Epidermal melanocyte (primary cell): ENCODE measurements at regions not wholly inside any gene's neighbourhood (a gene's known extent, or its start where the extent isn't known, plus 50 kb on each side); places are given as distances from the start of the nearest gene placed in this dataset.
"Not testable (repeated sequence)": the region's sequence is repeated elsewhere in the genome, so short reads cannot be mapped to it uniquely, and the experiment has no call there.

Source experiments
- DNase-seq: peaks from one replicate; pipeline ENCODE4 v3.0.0; 2011; ENCODE audit warnings: low spot score; ENCODE audit not compliant: insufficient read length

DNA sequence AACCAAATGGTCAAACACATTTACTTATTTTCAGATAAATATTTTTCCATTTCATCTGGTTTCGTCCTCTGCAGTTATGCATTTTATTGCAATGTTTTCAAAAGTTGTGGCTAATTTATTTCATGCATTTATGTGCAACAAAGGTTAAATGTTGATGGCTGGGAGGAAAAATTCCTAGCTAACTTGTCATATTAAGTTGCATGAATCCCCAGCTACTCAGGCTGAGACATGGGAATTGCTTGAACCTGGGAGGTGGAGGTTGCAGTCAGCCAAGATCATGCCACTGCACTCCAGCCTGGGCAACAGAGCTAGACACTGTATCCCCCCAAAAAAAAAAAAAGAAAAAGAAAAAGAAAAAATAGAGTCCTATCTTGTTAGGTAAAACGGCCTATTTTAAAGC, 1862.4 kb upstream of the RAG2 start:
- DNase-seq = no peak

DNA sequence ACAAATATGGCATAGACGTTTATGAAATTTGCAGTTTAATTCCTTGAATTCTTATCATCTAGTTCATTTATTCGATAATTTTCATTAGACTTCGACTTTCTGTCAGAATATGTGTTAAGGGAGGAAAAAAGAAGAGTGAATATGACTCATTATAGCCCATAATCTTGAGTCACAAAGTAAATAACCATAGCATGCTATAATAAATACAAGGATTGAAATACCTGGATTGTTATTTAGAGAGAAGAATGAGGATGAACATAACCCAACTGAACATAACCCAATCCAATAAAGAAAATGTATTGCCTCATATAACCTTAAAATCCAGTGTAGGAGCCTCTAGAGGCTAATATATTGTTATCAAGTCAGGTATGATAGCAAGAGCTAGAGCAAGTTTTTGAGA, 1858.3 kb upstream of the RAG2 start:
- no peak for DNase-seq

GRCh38 chr11:38448284-38448683, 1850.2 kb upstream of the RAG2 start:
- no peak for DNase-seq

GRCh38 chr11:38446336-38446735, 1848.3 kb upstream of the RAG2 start:
- no peak for DNase-seq

- DNase-seq = no peak
These were observed 1840.1 kb upstream of the RAG2 start for GRCh38 chr11:38438091-38438490.

DNA sequence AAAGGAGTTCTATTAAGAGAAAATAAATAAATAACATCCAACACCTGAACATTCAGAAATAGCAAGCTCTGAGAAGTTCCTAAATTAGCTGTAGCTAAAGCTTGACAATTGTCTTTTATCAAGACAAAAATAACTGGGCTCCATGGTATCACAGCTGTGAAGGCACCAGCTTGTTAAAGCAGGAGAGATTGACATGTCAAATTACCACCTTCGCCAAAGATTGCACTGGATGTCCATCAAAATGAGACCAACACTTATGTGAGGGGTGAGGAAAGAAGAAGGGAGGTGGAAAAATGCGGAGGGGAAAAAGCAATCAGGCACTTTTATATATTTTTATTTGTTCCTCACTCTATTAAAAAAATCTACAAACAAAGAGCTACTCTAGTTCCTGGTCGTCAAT, 1827.5 kb upstream of the RAG2 start:
- no peak for DNase-seq

DNA sequence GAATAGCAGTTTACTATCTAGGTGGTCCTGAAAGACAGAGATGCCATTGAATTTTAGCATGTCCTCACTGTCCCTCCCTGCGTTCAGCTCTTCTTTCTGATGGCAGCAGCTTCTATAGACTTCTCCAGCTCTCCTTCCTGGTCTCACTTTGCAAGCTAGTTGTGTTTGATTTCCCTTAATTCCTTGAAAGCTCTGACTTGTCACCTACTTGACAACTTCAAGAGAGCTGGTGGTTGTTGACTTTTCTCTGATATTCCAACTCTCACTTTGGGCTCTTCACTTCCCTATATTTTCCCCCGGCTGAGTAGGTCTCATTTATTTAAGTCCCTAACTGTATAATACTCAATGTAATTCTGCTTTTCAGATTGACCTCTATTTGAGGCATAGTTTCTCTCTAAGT, 1825.0 kb upstream of the RAG2 start:
- DNase-seq = no peak

- no peak for DNase-seq
These were observed 1818.1 kb upstream of the RAG2 start for GRCh38 chr11:38416141-38416540.

DNA sequence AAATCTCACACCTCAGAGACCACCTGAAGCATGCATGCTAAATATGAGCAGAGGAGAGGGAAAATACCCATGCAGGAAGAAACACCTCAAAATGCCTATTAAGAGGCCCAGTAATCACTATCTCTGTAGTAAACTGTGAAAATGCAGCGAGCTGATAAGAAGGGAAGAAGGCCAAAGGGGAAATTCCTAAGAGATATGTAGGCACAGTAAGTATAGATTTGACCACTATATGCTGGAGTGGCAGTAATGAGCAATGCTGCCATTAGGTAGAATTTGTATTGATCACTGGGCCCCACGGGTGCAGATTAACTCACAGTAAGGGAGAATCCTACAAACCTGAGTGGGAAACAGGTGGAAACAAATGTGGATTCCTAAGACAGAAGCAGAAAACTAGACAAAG, 1813.1 kb upstream of the RAG2 start:
- DNase-seq = no peak

DNA sequence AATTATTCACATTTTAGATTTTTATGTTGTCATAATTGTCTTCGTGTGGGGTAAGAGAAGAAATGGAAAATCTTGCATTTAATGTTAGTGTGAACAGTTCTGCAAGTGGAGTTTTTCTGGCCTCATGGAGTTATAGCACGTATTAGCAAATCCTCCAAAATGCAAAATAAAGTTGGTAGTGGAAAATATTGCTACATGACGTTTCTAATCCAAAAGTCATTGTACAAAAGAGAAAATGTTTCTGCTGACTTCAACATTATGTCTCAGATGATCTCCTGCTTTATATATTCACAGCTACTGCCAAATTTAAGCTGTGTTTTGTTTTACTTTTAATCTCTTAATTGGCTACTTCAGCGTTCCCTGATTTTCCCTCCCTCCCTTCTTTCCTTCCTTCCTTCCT, 1804.0 kb upstream of the RAG2 start:
- no peak for DNase-seq

DNA sequence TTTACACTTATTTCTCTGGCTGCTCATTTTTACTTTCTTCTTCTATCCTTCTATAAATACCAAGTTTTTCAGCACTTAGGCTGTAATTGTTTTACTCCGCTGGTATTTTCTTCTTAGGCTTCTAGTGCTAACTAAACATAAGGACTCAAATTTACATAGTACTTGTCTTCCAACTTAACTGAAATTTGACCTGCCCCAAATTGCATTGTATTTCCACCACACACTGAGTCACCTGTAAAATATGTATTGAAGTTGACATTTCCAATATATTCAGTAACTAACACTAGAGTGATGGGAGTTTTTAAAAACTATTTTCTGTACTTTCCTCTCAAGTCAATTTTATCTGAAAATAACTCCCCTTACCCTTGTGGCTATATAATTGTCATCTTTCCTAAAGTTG, 1794.1 kb upstream of the RAG2 start:
- no peak for DNase-seq

DNA sequence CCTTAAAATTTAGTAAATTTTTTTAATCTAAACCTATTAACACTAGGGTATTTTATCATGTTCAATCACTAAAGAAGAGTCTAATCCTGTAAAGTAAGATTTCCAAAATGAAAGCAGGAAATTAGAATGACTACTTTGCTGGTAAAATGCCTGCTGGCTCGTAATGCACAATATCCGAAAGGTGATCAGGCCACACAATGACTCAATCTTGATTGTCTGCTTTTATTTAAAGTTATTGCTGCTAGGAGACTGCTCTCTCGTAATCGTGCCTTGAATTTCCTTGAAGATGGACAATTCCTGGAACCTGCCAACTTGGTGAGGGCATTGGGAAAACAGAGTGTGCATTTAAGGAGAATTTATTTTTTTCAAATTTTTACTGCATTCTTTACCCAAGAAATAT, 1786.5 kb upstream of the RAG2 start:
- DNase-seq = no peak

DNA sequence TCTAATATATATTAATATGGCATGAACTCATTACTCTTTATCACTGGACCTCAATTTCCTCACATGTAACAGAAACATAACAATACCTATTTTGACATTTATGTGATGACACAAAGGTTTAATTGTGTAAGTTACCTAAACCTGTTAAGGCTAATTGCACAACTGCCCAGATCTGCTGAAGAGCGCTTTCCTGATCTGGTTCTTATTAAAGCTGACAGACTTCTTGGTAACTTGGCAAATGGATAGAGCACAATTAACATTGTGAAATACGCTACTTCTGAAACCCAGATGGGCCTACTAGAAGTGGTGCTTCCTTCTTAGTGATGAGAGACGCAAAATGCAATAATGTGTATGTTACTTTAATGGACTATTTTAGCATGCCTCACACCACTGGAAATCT, 1767.2 kb upstream of the RAG2 start:
- no peak for DNase-seq

DNA sequence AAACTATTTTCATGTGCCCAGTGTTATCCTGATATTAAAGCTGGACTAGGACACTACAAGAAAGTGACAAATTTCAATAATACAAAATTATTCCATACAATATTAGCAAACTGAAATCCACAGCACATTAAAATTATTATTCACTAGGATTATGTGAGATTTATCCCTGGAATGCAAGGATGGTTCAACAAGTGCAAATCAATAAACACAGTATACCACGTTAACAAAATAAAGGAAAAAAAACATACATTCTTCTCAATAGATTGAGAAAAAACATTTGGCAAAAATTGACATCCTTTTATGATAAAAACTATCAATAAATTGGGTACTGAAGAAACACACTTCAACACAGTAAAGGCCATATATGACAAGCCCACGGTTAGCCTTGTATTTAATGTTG, 1758.2 kb upstream of the RAG2 start:
- DNase-seq = no peak

GRCh38 chr11:38345286-38345685, 1747.2 kb upstream of the RAG2 start:
- no peak for DNase-seq

DNA sequence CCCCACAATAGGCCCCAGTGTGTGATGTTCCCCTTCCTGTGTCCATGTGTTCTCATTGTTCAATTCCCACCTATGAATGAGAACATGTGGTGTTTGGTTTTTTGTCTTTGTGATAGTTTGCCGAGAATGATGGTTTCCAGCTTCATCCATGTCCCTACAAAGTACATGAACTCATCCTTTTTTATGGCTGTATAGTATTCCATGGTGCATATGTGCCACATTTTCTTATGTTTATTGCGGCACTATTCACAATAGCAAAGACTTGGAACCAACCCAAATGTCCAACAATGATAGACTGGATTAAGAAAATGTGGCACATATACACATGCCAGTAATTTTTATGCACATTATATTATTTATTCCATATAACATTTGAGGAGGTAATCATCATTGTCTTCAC, 1743.6 kb upstream of the RAG2 start:
- not testable (repeated sequence) for DNase-seq

DNA sequence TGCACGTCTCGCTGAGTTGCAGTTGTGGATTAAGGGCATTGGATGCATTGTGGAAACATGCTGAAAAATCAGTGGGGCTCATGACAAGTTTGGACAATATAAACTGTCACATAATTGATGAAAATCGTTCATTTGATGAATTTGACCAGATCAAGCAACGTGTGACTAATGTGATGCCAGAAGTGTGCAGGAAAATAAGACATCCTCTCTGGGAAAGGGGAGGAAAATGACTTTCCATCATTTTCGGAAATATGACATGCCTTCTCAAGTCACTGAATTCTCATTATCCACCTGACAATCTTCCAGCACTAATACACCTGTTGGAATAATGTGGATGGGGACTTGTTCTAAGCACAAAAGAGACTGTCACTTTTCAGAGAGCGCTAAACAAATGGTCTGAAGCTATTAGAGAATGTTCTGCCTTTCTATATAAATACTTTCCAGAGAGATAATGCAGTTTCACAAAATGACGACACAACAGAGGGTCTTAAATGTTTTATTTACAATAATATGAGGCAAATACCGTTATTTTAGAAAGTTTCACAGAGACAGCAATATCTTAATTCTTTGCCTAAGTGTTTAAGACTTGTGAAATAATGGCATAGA, 1741.9 kb upstream of the RAG2 start:
- DNase-seq = no peak

GRCh38 chr11:38338022-38338421, 1740.0 kb upstream of the RAG2 start:
- not testable (repeated sequence) for DNase-seq

DNA sequence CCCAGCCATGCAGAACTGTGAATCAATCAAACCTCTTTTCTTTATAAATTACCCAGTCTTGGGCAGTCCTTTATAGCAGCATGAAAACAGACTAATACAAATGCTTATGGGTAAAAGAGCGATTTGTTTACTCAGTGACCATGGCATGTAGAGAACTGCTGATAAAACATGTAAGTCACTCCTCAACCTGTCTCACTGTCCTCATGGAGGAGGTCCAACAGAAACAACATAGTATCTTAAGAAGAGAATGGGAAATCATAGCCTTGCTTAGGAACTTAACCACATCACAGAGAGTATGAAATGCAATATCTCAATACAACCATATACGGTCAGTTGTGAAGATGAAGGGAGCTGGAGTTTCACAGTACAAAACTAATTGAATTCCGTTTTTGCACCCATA, 1734.0 kb upstream of the RAG2 start:
- no peak for DNase-seq

DNA sequence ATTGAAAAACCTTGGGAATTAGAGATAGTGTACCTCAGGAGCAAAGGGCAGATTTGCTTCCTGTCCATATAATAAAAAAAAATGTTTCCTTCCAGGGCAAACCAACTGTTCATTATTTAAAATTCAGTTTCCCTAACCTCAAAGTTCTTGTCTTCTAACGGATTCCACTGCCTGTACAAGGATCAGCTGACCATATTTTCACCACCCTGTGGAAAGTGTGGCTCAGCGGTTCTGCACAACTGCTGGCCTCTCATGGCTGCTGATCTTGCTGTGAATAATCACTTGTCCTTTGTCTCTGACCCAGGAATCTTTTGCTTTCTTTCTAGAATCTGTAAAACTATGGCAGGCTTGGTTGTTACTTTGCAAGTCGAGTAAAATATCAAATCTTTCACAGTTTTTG, 1732.5 kb upstream of the RAG2 start:
- no peak for DNase-seq

DNA sequence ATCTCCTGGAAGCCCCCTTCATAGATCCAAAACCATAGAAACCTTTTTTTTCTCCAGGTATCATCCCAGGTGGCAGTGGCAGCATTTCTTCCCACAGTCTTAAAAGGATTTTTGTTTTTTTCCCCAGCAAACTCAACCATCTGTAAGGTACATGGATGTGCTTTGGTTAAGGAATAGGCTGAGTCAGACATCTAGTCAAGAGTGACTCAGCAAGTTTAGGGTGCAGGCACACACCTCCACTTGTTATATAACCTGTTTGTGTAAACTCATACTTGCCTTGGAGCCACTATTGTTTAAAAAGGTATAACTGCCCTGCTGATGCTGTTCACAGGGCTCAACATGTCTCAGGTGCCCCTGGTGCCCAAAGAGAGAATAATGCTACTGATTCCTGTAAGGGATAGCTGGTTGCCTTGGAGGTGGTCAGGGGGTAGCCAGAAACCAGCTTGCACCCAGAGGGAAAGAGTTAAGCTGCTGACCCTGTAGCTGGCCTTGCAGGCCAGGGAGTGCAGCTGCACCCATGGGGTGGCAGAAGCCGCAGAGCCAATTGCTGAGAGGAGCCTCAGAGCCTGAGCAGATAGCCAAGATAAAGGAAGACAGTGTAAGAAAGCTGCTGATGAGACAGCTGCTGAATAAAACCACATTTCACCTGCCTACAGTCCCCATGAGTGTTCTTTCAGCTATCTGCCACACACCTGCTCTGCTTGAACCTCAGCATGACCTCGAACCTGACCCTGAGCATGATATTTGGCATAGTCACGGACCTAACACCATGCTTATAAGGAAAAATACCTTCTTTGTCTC, 1726.1 kb upstream of the RAG2 start:
- no peak for DNase-seq

GRCh38 chr11:38315151-38315550, 1717.1 kb upstream of the RAG2 start:
- no peak for DNase-seq

GRCh38 chr11:38307455-38307854, 1709.4 kb upstream of the RAG2 start:
- DNase-seq = no peak
